H1 (cell line): ENCODE measurements at regions not wholly inside any gene's neighbourhood (a gene's known extent, or its start where the extent isn't known, plus 50 kb on each side); places are given as distances from the start of the nearest gene placed in this dataset.

Experiments
- CTCF ChIA-PET: fragments of 300-600 bp; sonication (Branson Sonifier 250); formaldehyde crosslinking; loops from one replicate; lab custom pipeline; 2021; ENCODE audit not compliant: partially characterized antibody; lab: Charles Lee
- POLR2A ChIA-PET: fragments of 300-600 bp; sonication (Branson Sonifier 250); formaldehyde crosslinking; loops from one replicate; lab custom pipeline; 2021; ENCODE audit warnings: inconsistent platforms; ENCODE audit not compliant: partially characterized antibody; lab: Charles Lee
- DNase-seq, 2 experiments: peaks; one replicate each; pipeline versions ENCODE4 v3.0.0 to v3.0.0-alpha.2; 2010 to 2022; ENCODE audit warnings: low spot score in 2 of 2, low read depth in 1 of 2, mixed read lengths in 1 of 2
- FAIRE-seq: peaks from 2 replicates; lab custom pipeline; 2011; peaks lifted over from hg19 to GRCh38; lab: Jason Lieb, UNC
- H2AFZ ChIP-seq: 2 replicates; pipeline ENCODE4 v1.8.1; 2012; ENCODE audit warnings: low read length, inconsistent platforms
- H2AK5ac ChIP-seq: 2 replicates; pipeline ENCODE4 v1.6.1; 2013; ENCODE audit warnings: low read depth, low read length
- H2BK120ac ChIP-seq: replicated peaks from 2 replicates; pipeline ENCODE3; 2013; ENCODE audit warnings: low read depth, low read length, inconsistent platforms
- H2BK12ac ChIP-seq: 2 replicates; pipeline ENCODE4 v1.6.1; 2013; ENCODE audit warnings: low read depth, low read length
- H2BK15ac ChIP-seq: 2 replicates; pipeline ENCODE4 v1.6.1; 2013; ENCODE audit warnings: low read length
- H2BK20ac ChIP-seq: 2 replicates; pipeline ENCODE4 v1.6.1; 2013; ENCODE audit warnings: low read length
- H2BK5ac ChIP-seq: 2 replicates; pipeline ENCODE4 v1.6.1; 2013; ENCODE audit warnings: low read depth, low read length
- H3K14ac ChIP-seq: 2 replicates; pipeline ENCODE4 v1.6.1; 2013; ENCODE audit warnings: inconsistent platforms; ENCODE audit not compliant: insufficient read length
- H3K18ac ChIP-seq: 2 replicates; pipeline ENCODE4 v1.6.1; 2013; ENCODE audit warnings: low read length; ENCODE audit errors: extremely low read depth
- H3K23ac ChIP-seq: 2 replicates; pipeline ENCODE4 v1.6.1; 2013; ENCODE audit warnings: inconsistent platforms; ENCODE audit not compliant: insufficient read length
- H3K23me2 ChIP-seq: 2 replicates; pipeline ENCODE4 v1.6.1; 2013; ENCODE audit warnings: low read depth, low read length
- H3K27ac ChIP-seq: 2 replicates; pipeline ENCODE4 v1.6.1; 2011; ENCODE audit warnings: low read depth, low read length, inconsistent platforms
- H3K27me3 ChIP-seq, 4 experiments: replicated peaks in 1 of 4; 1 replicate in 1 of 4; 2 replicates in 3 of 4; pipeline versions ENCODE4 v1.6.1 to v1.8.1; 2011 to 2013; ENCODE audit warnings: low read length in 3 of 4, mild to moderate bottlenecking in 3 of 4, inconsistent platforms in 2 of 4, mixed read lengths in 2 of 4, moderate library complexity in 1 of 4; ENCODE audit not compliant: control insufficient read depth in 3 of 4, insufficient read depth in 3 of 4; ENCODE audit errors: extremely low read depth in 1 of 4
- H3K36me3 ChIP-seq, 4 experiments: 2 replicates each; pipeline versions ENCODE4 v1.6.1 to v1.8.1; 2011 to 2013; ENCODE audit warnings: mild to moderate bottlenecking in 4 of 4, low read length in 3 of 4, moderate library complexity in 2 of 4, control low read depth in 1 of 4, inconsistent platforms in 1 of 4; ENCODE audit not compliant: insufficient read depth in 4 of 4, control insufficient read depth in 2 of 4
- H3K4ac ChIP-seq: replicated peaks from 2 replicates; pipeline ENCODE3; 2013; ENCODE audit warnings: low read length, low read depth, mixed read lengths, inconsistent platforms; ENCODE audit not compliant: insufficient read length
- H3K4me1 ChIP-seq, 4 experiments: replicated peaks in 1 of 4; 1 replicate in 1 of 4; 2 replicates in 3 of 4; pipeline versions ENCODE4 v1.6.1 to v1.8.1; 2011 to 2013; ENCODE audit warnings: low read length in 3 of 4, inconsistent platforms in 2 of 4, mixed read lengths in 1 of 4; ENCODE audit not compliant: insufficient read depth in 4 of 4, control insufficient read depth in 3 of 4
- H3K4me2 ChIP-seq, 2 experiments: 2 replicates each; pipeline versions ENCODE4 v1.6.1 to v1.8.1; 2011 to 2013; ENCODE audit warnings: low read depth in 2 of 2, low read length in 2 of 2, control low read depth in 1 of 2, inconsistent platforms in 1 of 2, mild to moderate bottlenecking in 1 of 2; ENCODE audit not compliant: insufficient read depth in 1 of 2
- H3K4me3 ChIP-seq, 4 experiments: fragments of 200-600, 300-600 bp in 1 of 4; sonication (generic), shearing (Covaris generic), sonication (Bioruptor Twin) in 1 of 4; 2 replicates each; pipeline versions ENCODE4 v1.5.1 to v1.8.1; 2011 to 2016; ENCODE audit warnings: low read length in 4 of 4, low read depth in 3 of 4, control low read depth in 2 of 4, inconsistent platforms in 2 of 4, mild to moderate bottlenecking in 2 of 4, mixed read lengths in 1 of 4, moderate library complexity in 1 of 4; ENCODE audit not compliant: insufficient read depth in 2 of 4; ENCODE audit errors: extremely low read depth in 1 of 4
- H3K56ac ChIP-seq: replicated peaks from 2 replicates; pipeline ENCODE3; 2013; ENCODE audit warnings: low read depth, mild to moderate bottlenecking, mixed read lengths, low read length, inconsistent platforms; ENCODE audit not compliant: insufficient read length
- H3K79me1 ChIP-seq: 2 replicates; pipeline ENCODE4 v1.6.1; 2013; ENCODE audit warnings: low read depth, low read length, control low read depth
- H3K79me2 ChIP-seq, 2 experiments: 2 replicates each; pipeline versions ENCODE4 v1.6.1 to v1.8.1; 2012 to 2013; ENCODE audit warnings: low read length in 2 of 2, mild to moderate bottlenecking in 2 of 2, inconsistent platforms in 1 of 2; ENCODE audit not compliant: insufficient read depth in 2 of 2, control insufficient read depth in 1 of 2
- H3K9ac ChIP-seq, 4 experiments: replicated peaks in 1 of 4; 1 replicate in 1 of 4; 2 replicates in 3 of 4; pipeline versions ENCODE4 v1.6.1 to v1.8.1; 2011 to 2013; ENCODE audit warnings: low read depth in 3 of 4, low read length in 3 of 4, control low read depth in 2 of 4, mild to moderate bottlenecking in 2 of 4, moderate library complexity in 2 of 4, inconsistent platforms in 1 of 4; ENCODE audit errors: extremely low read depth in 1 of 4
- H3K9me3 ChIP-seq, 2 experiments: 2 replicates each; pipeline versions ENCODE4 v1.6.1 to v1.8.1; 2012 to 2013; ENCODE audit warnings: mild to moderate bottlenecking in 2 of 2, moderate library complexity in 2 of 2, control low read depth in 1 of 2, inconsistent platforms in 1 of 2, low read depth in 1 of 2, low read length in 1 of 2, mixed read lengths in 1 of 2; ENCODE audit not compliant: insufficient read depth in 2 of 2
- H4K20me1 ChIP-seq, 2 experiments: replicated peaks in 1 of 2; 2 replicates each; pipeline versions ENCODE3 to v1.8.1; 2011 to 2013; ENCODE audit warnings: inconsistent platforms in 2 of 2, low read length in 2 of 2, mild to moderate bottlenecking in 1 of 2; ENCODE audit not compliant: insufficient read depth in 2 of 2, control insufficient read depth in 1 of 2
- H4K5ac ChIP-seq: 2 replicates; pipeline ENCODE4 v1.6.1; 2013; ENCODE audit warnings: low read length, low read depth, mixed read lengths, inconsistent platforms; ENCODE audit not compliant: insufficient read length
- H4K8ac ChIP-seq: 2 replicates; pipeline ENCODE4 v1.8.0; 2013; ENCODE audit warnings: mild to moderate bottlenecking, moderate library complexity, low read length, inconsistent platforms; ENCODE audit not compliant: insufficient read depth; ENCODE audit errors: extremely low read depth
- H4K91ac ChIP-seq: replicated peaks from 2 replicates; pipeline ENCODE3; 2013; ENCODE audit warnings: low read length, mixed read lengths, inconsistent platforms; ENCODE audit not compliant: insufficient read length
- ASH2L ChIP-seq: fragments of 200-600, 300-600 bp; sonication (generic); IDR thresholded peaks from one replicate; pipeline ENCODE4 v1.7.1; 2017; ENCODE audit warnings: low read length
- CHD2 ChIP-seq: IDR thresholded peaks from 2 replicates; pipeline ENCODE4 v1.6.1; 2012; ENCODE audit warnings: low read length, improper control_type of control experiment
- E2F6 ChIP-seq: IDR thresholded peaks from 2 replicates; pipeline ENCODE4 v1.6.1; 2012; ENCODE audit warnings: inconsistent platforms
- GTF2F1 ChIP-seq: IDR thresholded peaks from 2 replicates; pipeline ENCODE4 v1.6.1; 2012; ENCODE audit warnings: low read depth, low read length, improper control_type of control experiment, borderline replicate concordance
- JUND ChIP-seq: IDR thresholded peaks from 2 replicates; pipeline ENCODE4 v1.6.1; 2011; ENCODE audit warnings: mild to moderate bottlenecking, improper control_type of control experiment, low read length
- KDM1A ChIP-seq: fragments of 200-600, 300-600 bp; sonication (generic); IDR thresholded peaks from 2 replicates; pipeline ENCODE4 v1.7.1; 2016; ENCODE audit warnings: mild to moderate bottlenecking, low read length, borderline replicate concordance
- RFX5 ChIP-seq: IDR thresholded peaks from 2 replicates; pipeline ENCODE4 v1.6.1; 2011; ENCODE audit warnings: low read depth, low read length, improper control_type of control experiment, borderline replicate concordance
- SAP30 ChIP-seq: fragments of 300-600 bp; sonication (generic); IDR thresholded peaks from 2 replicates; pipeline ENCODE4 v1.7.1; 2012; ENCODE audit warnings: low read length, moderate library complexity, mild to moderate bottlenecking, inconsistent platforms; ENCODE audit not compliant: insufficient read depth, insufficient replicate concordance
- SIN3A ChIP-seq, 2 experiments: IDR thresholded peaks in 1 of 2; conservative IDR thresholded peaks in 1 of 2; 2 replicates each; pipeline ENCODE4 v1.6.1; 2011 to 2012; ENCODE audit warnings: low read length in 2 of 2, improper control_type of control experiment in 1 of 2, low read depth in 1 of 2, mild to moderate bottlenecking in 1 of 2
- WGBS, 2 experiments: shearing (Covaris generic) in 1 of 2; methylation state at CpG; one replicate each; pipeline versions ENCODE4 v1.1.6 to v1.1.7; 2013 to 2015; ENCODE audit warnings: low lambda C conversion rate in 2 of 2, mixed read lengths in 2 of 2, inconsistent platforms in 1 of 2, low coverage in 1 of 2, missing lambda C conversion rate in 1 of 2; ENCODE audit not compliant: insufficient replicate concordance in 2 of 2, insufficient coverage in 1 of 2, insufficient read length in 1 of 2; ENCODE audit errors: extremely low coverage in 1 of 2, missing lambda C conversion rate in 1 of 2; 5-methylcytosine and 5-hydroxymethylcytosine counted together
- TF ChIP-seq, protein P1 (sequence below): IDR thresholded peaks from 2 replicates; pipeline ENCODE4 v1.6.1; 2012; ENCODE audit warnings: inconsistent platforms

DNA sequence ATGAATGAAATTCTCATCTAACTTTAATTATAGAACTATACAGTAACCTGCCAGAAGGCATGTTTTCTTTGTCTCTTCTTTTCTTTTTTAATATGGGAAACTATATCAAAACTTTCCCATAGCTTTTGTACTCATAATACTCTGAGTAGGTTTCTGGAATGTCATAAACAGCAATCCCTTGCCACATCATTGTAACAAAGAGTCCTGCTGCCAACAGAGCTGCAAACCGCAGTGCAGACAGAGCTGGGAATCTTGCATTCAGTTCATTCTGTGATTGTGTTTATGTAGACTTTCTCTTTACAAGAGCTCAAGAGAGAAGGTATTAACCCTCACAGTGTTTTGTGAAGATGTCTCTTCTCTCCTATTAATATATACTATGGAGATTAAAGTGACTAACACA, 304.4 kb upstream of the SLIT2 start:
- TF ChIP-seq GTF2F1 (no peak), CHD2 (no peak), E2F6 (no peak), RFX5 (no peak), KDM1A (no peak), ASH2L (no peak), SAP30 (no peak), JUND (no peak), SIN3A (conservative IDR thresholded peaks at IDR 0.05 in 1 of 2, IDR thresholded peaks at IDR 0.05 in 1 of 2; ENCODE audit: low read depth in 1 of 2, low read length in 2 of 2) (no peak)
- TF ChIP-seq, protein P1, sequence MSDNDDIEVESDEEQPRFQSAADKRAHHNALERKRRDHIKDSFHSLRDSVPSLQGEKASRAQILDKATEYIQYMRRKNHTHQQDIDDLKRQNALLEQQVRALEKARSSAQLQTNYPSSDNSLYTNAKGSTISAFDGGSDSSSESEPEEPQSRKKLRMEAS, result no peak
- DNase-seq, result no peak
- Histone ChIP-seq H3K27ac (no peak overlapping the region), H3K79me2 (no peaks in the 10 kb centered on the region), H4K8ac (no peak overlapping the region), H3K4ac (no peak overlapping the region), H3K14ac (no peak overlapping the region), H3K9me3 (no peaks in the 10 kb centered on the region; a peak in 1 of 4 replicates), H3K4me2 (no peak overlapping the region), H3K36me3 (no peaks in the 10 kb centered on the region), H3K27me3 (no peaks in the 10 kb centered on the region), H4K91ac (no peak overlapping the region), H2BK12ac (no peak overlapping the region), H2BK120ac (no peak overlapping the region), H2AK5ac (no peak overlapping the region), H3K79me1 (no peaks in the 10 kb centered on the region), H3K18ac (no peak overlapping the region), H3K23me2 (no peaks in the 10 kb centered on the region), H2BK20ac (no peak overlapping the region), H3K56ac (no peak overlapping the region), H2BK15ac (no peak overlapping the region), H3K9ac (no peak overlapping the region), H3K4me3 (no peak overlapping the region), H3K4me1 (peaks cover 0 to 3% (median 0%) of the 10 kb centered on the region in 4 experiments; a peak in 1 of 7 replicates), H3K23ac (no peak overlapping the region), H4K5ac (no peak overlapping the region), H4K20me1 (no peaks in the 10 kb centered on the region), H2AFZ (no peak overlapping the region), H2BK5ac (no peak overlapping the region)
- WGBS, 2 experiments, result 80% methylated on average over 1 of the region's 1 CpG; no CpG with 5 or more reads in 1 of the 2 experiments
- ChIA-PET POLR2A (no interaction called here), CTCF (no interaction called here)
- FAIRE-seq, result no peak
